ENCODE measurements at regions not wholly inside any gene's neighbourhood (a gene's known extent, or its start where the extent isn't known, plus 50 kb on each side); places are given as distances from the start of the nearest gene placed in this dataset.

DNA sequence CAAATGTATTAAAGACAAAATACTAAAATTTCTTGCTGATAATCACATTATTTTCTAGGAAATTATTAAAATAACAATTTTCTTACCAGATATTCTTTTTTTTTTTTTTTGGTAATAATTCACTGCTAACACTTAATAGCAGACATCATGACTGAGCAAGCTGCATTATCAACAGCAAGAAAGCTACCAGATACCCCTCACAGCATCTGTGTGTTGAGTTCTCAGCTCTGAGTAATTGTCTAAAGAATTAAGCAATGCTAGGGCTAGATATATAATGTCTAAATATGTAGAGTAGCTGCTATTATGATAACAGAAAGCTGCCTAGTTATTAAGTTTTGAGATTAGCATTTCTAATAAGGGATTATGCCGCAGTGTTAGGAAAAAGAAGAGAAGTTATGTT, 754.3 kb upstream of the PKDCC start (continued):
- TF ChIP-seq RXRA (IDR thresholded peaks at IDR 0.05) (no peak), FOXA1 (IDR thresholded peaks at IDR 0.05) (no peak)
- TF ChIP-seq, protein P1, sequence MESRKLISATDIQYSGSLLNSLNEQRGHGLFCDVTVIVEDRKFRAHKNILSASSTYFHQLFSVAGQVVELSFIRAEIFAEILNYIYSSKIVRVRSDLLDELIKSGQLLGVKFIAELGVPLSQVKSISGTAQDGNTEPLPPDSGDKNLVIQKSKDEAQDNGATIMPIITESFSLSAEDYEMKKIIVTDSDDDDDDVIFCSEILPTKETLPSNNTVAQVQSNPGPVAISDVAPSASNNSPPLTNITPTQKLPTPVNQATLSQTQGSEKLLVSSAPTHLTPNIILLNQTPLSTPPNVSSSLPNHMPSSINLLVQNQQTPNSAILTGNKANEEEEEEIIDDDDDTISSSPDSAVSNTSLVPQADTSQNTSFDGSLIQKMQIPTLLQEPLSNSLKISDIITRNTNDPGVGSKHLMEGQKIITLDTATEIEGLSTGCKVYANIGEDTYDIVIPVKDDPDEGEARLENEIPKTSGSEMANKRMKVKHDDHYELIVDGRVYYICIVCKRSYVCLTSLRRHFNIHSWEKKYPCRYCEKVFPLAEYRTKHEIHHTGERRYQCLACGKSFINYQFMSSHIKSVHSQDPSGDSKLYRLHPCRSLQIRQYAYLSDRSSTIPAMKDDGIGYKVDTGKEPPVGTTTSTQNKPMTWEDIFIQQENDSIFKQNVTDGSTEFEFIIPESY (IDR thresholded peaks at IDR 0.05), result no peak

DNA sequence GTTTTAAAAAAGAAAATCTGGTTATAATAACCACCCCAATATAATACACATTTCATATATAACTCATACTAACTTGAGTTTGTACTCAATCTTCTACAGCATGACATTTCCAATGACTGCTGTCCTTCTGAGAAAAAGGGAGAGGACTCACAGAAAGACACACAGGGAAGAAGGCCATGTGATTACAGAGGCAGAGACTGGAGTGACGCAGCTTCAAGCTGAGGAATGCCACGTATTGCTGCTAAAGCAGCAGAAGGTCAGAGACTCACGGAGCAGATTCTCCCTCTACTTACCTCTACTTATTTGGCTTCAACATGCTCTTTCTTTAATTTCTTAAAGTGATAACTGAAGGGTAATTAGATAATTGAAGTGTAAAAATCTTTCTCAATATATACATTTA, 753.5 kb upstream of the PKDCC start:
- no peak overlapping the region for H3K9ac ChIP-seq (ENCODE audit: low read depth in 1 of 2, low read length in 2 of 2)
- TF ChIP-seq FOXA1 (IDR thresholded peaks at IDR 0.05) (no peak), EGR1 (IDR thresholded peaks at IDR 0.05; ENCODE audit: low read depth in 2 of 2) (no peak), RAD21 (IDR thresholded peaks at IDR 0.05) (no peak), HNF4G (IDR thresholded peaks at IDR 0.05) (no peak), JUND (IDR thresholded peaks at IDR 0.05) (no peak)
- TF ChIP-seq, protein P1 (IDR thresholded peaks at IDR 0.05), result no peak
- WGBS, result 47% methylated on average over 3 of the region's 3 CpGs

DNA sequence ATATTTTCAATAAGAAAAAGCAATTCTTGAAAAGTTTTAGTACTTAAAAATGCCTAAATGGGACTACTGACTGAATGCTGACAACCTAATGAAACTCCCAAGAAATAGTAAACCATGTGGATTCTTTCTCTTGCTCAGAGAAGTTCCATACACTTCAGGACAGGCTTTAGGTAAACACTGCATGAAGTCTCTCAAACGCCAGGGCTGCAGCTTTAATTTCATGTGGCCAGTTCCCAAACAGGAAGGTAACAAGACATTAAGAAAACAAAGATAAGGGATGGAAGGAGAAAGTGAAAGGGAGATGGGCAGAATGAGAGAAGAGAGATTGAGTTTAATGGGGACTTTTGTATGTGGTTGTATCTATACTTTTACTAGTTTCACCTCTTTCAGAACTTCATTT, 734.7 kb upstream of the PKDCC start:
- WGBS, result 10% methylated on average over 1 of the region's 1 CpG
- no peaks in the 10 kb centered on the region for H3K9me3 ChIP-seq (ENCODE audit: control insufficient read depth in 4 of 4, low read length in 3 of 4)
- H3K27ac ChIP-seq (ENCODE audit: low read depth in 1 of 2, low read length in 2 of 2), result no peak overlapping the region
- no peak overlapping the region for H3K9ac ChIP-seq (ENCODE audit: low read depth in 1 of 2, low read length in 2 of 2)
- H3K4me3 ChIP-seq (ENCODE audit: low read depth in 1 of 3, low read length in 3 of 3), result no peak overlapping the region
- no peaks in the 10 kb centered on the region for H3K4me1 ChIP-seq (ENCODE audit: control insufficient read depth in 4 of 4, insufficient read depth in 4 of 4, low read length in 3 of 4)
- no peak for TF ChIP-seq GABPA (IDR thresholded peaks at IDR 0.05 in 1 of 2, conservative IDR thresholded peaks at IDR 0.05 in 1 of 2)
- DNase-seq (ENCODE audit: low spot score), result no peak
- no peaks in the 10 kb centered on the region for H3K36me3 ChIP-seq (ENCODE audit: control insufficient read depth in 4 of 4, insufficient read depth in 3 of 4, low read depth in 1 of 4, low read length in 3 of 4)
- no peaks in the 10 kb centered on the region for H3K27me3 ChIP-seq (ENCODE audit: control insufficient read depth in 4 of 4, insufficient read depth in 4 of 4, low read length in 3 of 4)

More for the DNA sequence above, 753.5 kb upstream of the PKDCC start:
- Histone ChIP-seq H3K4me3 (ENCODE audit: low read depth in 1 of 3, low read length in 3 of 3) (no peak overlapping the region), H3K4me1 (ENCODE audit: control insufficient read depth in 4 of 4, insufficient read depth in 4 of 4, low read length in 3 of 4) (no peaks in the 10 kb centered on the region), H3K9me3 (ENCODE audit: control insufficient read depth in 4 of 4, low read length in 3 of 4) (no peaks in the 10 kb centered on the region), H3K27me3 (ENCODE audit: control insufficient read depth in 4 of 4, insufficient read depth in 4 of 4, low read length in 3 of 4) (no peaks in the 10 kb centered on the region), H3K36me3 (ENCODE audit: control insufficient read depth in 4 of 4, insufficient read depth in 3 of 4, low read depth in 1 of 4, low read length in 3 of 4) (no peaks in the 10 kb centered on the region), H3K27ac (ENCODE audit: low read depth in 1 of 2, low read length in 2 of 2) (no peak overlapping the region)
- DNase-seq (ENCODE audit: low spot score), result no peak

DNA sequence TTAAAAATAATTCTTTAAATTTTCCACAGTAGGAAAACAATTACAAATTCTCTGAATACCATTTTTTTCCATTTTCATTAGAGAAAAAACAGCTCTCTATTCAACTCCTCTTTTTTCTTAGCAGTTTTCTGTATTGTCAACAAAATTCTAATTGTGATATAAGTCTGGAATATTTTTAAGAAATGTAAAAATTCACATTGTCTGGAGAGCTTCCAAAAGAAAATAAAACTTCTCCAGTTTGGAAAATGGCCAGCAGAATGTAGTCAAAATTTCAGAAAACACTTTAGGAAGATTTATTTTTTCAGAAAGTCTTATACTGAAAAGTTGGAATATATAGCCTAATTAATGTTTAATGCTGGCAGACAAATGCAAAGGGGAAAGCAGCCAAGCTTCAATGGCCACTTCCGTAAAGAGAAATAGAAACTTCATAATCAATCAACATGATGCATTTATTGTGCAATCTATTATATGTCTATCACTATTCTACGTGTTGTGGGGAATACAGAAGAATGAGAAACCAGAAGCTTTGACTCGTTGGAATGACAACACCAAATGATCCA, 733.2 kb upstream of the PKDCC start:
- Histone ChIP-seq H3K36me3 (ENCODE audit: control insufficient read depth in 4 of 4, insufficient read depth in 3 of 4, low read depth in 1 of 4, low read length in 3 of 4) (no peaks in the 10 kb centered on the region), H3K9ac (ENCODE audit: low read depth in 1 of 2, low read length in 2 of 2) (no peak overlapping the region), H3K27ac (ENCODE audit: low read depth in 1 of 2, low read length in 2 of 2) (no peak overlapping the region), H3K4me1 (ENCODE audit: control insufficient read depth in 4 of 4, insufficient read depth in 4 of 4, low read length in 3 of 4) (no peaks in the 10 kb centered on the region), H3K4me3 (ENCODE audit: low read depth in 1 of 3, low read length in 3 of 3) (no peak overlapping the region), H3K27me3 (ENCODE audit: control insufficient read depth in 4 of 4, insufficient read depth in 4 of 4, low read length in 3 of 4) (no peaks in the 10 kb centered on the region), H3K9me3 (ENCODE audit: control insufficient read depth in 4 of 4, low read length in 3 of 4) (no peaks in the 10 kb centered on the region)
- TF ChIP-seq TAF1 (conservative IDR thresholded peaks at IDR 0.05) (no peak), FOXA1 (IDR thresholded peaks at IDR 0.05) (no peak), NR2F2 (IDR thresholded peaks at IDR 0.05) (no peak), YY1 (IDR thresholded peaks at IDR 0.05) (no peak), EGR1 (IDR thresholded peaks at IDR 0.05; ENCODE audit: low read depth in 2 of 2) (no peak), FOXA2 (IDR thresholded peaks at IDR 0.05) (no peak), RXRA (IDR thresholded peaks at IDR 0.05) (no peak), GABPA (IDR thresholded peaks at IDR 0.05 in 1 of 2, conservative IDR thresholded peaks at IDR 0.05 in 1 of 2) (no peak), HNF4G (IDR thresholded peaks at IDR 0.05) (no peak)
- TF ChIP-seq, protein P2, sequence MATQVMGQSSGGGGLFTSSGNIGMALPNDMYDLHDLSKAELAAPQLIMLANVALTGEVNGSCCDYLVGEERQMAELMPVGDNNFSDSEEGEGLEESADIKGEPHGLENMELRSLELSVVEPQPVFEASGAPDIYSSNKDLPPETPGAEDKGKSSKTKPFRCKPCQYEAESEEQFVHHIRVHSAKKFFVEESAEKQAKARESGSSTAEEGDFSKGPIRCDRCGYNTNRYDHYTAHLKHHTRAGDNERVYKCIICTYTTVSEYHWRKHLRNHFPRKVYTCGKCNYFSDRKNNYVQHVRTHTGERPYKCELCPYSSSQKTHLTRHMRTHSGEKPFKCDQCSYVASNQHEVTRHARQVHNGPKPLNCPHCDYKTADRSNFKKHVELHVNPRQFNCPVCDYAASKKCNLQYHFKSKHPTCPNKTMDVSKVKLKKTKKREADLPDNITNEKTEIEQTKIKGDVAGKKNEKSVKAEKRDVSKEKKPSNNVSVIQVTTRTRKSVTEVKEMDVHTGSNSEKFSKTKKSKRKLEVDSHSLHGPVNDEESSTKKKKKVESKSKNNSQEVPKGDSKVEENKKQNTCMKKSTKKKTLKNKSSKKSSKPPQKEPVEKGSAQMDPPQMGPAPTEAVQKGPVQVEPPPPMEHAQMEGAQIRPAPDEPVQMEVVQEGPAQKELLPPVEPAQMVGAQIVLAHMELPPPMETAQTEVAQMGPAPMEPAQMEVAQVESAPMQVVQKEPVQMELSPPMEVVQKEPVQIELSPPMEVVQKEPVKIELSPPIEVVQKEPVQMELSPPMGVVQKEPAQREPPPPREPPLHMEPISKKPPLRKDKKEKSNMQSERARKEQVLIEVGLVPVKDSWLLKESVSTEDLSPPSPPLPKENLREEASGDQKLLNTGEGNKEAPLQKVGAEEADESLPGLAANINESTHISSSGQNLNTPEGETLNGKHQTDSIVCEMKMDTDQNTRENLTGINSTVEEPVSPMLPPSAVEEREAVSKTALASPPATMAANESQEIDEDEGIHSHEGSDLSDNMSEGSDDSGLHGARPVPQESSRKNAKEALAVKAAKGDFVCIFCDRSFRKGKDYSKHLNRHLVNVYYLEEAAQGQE (IDR thresholded peaks at IDR 0.05), result no peak
- TF ChIP-seq, protein P1 (IDR thresholded peaks at IDR 0.05), result no peak
- WGBS, result 60% methylated on average over 3 of the region's 3 CpGs
- no peak for DNase-seq (ENCODE audit: low spot score)
